Limb (tissue), 2 donors: ENCODE measurements at regions not wholly inside any gene's neighbourhood (a gene's known extent, or its start where the extent isn't known, plus 50 kb on each side); places are given as distances from the start of the nearest gene placed in this dataset.
"Not testable (repeated sequence)": the region's sequence is repeated elsewhere in the genome, so short reads cannot be mapped to it uniquely, and the experiment has no call there.

Source experiments
- DNase-seq, 2 donors: peaks; one replicate each; pipeline ENCODE4 v3.0.0-alpha.2; 2016; ENCODE audit errors: extremely low spot score in 2 of 2

- DNase-seq: not testable (repeated sequence)
Measured at GRCh38 chr1:188013222-188013849, 1184.6 kb downstream of the PLA2G4A start.

- no peak for DNase-seq
Measured at GRCh38 chr1:188017921-188018320, 1189.2 kb downstream of the PLA2G4A start.

GRCh38 chr1:188022661-188023060 lies 1193.9 kb downstream of the PLA2G4A start:
- no peak for DNase-seq

GRCh38 chr1:188023206-188023605 lies 1194.5 kb downstream of the PLA2G4A start:
- no peak for DNase-seq

- no peak for DNase-seq
Measured at GRCh38 chr1:188027613-188028012, 1198.9 kb downstream of the PLA2G4A start.

- DNase-seq: not testable (repeated sequence)
Measured at GRCh38 chr1:188037572-188037971, 1208.8 kb downstream of the PLA2G4A start.

- DNase-seq: no peak
Measured at GRCh38 chr1:188043536-188044245, 1214.9 kb downstream of the PLA2G4A start.

- DNase-seq: no peak
Measured at GRCh38 chr1:188050250-188050649, 1221.5 kb downstream of the PLA2G4A start.

GRCh38 chr1:188056011-188056410 lies 1227.3 kb downstream of the PLA2G4A start:
- no peak for DNase-seq

GRCh38 chr1:188058801-188059200 lies 1230.1 kb downstream of the PLA2G4A start:
- DNase-seq: no peak

GRCh38 chr1:188061881-188062280 lies 1233.1 kb downstream of the PLA2G4A start:
- DNase-seq: no peak

- no peak for DNase-seq
Measured at GRCh38 chr1:188062456-188062855, 1233.7 kb downstream of the PLA2G4A start.

GRCh38 chr1:188065917-188066316 lies 1237.2 kb downstream of the PLA2G4A start:
- no peak for DNase-seq

- no peak for DNase-seq
Measured at GRCh38 chr1:188070848-188071247, 1242.1 kb downstream of the PLA2G4A start.

GRCh38 chr1:188089015-188089414 lies 1260.3 kb downstream of the PLA2G4A start:
- DNase-seq: no peak

GRCh38 chr1:188089461-188089860 lies 1260.7 kb downstream of the PLA2G4A start:
- DNase-seq: no peak

- DNase-seq: no peak
Measured at GRCh38 chr1:188096521-188096920, 1267.8 kb downstream of the PLA2G4A start.

GRCh38 chr1:188117436-188117835 lies 1288.7 kb downstream of the PLA2G4A start:
- no peak for DNase-seq

- no peak for DNase-seq
Measured at GRCh38 chr1:188122646-188123045, 1293.9 kb downstream of the PLA2G4A start.

GRCh38 chr1:188127507-188127906 lies 1298.8 kb downstream of the PLA2G4A start:
- DNase-seq: no peak

- no peak for DNase-seq
Measured at GRCh38 chr1:188128761-188129160, 1300.0 kb downstream of the PLA2G4A start.

GRCh38 chr1:188129856-188130838 lies 1301.4 kb downstream of the PLA2G4A start:
- DNase-seq: no peak
